Bronchial epithelial cell (primary cell): ENCODE measurements at regions not wholly inside any gene's neighbourhood (a gene's known extent, or its start where the extent isn't known, plus 50 kb on each side); places are given as distances from the start of the nearest gene placed in this dataset.
A peak's percentile ranks its signal among the peaks of the same experiment; 100 is the strongest.

Experiments used
- DNase-seq: peaks from one replicate; pipeline ENCODE4 v3.0.0-alpha.2; 2010; ENCODE audit warnings: low read depth
- FAIRE-seq: peaks from 2 replicates; lab custom pipeline; 2011; peaks lifted over from hg19 to GRCh38; lab: Jason Lieb, UNC
- H3K27me3 ChIP-seq: 2 replicates; pipeline ENCODE4 v1.5.1; 2011; ENCODE audit warnings: low read length; ENCODE audit not compliant: control insufficient read depth, insufficient read depth
- H3K36me3 ChIP-seq: 2 replicates; pipeline ENCODE4 v1.5.1; 2011; ENCODE audit warnings: low read length; ENCODE audit not compliant: control insufficient read depth, insufficient read depth
- H3K4me3 ChIP-seq: 2 replicates; pipeline ENCODE4 v1.5.1; 2011; ENCODE audit warnings: mild to moderate bottlenecking, low read depth, low read length, control low read depth
- TF ChIP-seq, protein P1 (sequence below): IDR thresholded peaks from 2 replicates; pipeline ENCODE4 v1.5.1; 2011; ENCODE audit warnings: mild to moderate bottlenecking, moderate library complexity, low read length, control low read depth, inconsistent platforms; ENCODE audit not compliant: insufficient read depth, severe bottlenecking

DNA sequence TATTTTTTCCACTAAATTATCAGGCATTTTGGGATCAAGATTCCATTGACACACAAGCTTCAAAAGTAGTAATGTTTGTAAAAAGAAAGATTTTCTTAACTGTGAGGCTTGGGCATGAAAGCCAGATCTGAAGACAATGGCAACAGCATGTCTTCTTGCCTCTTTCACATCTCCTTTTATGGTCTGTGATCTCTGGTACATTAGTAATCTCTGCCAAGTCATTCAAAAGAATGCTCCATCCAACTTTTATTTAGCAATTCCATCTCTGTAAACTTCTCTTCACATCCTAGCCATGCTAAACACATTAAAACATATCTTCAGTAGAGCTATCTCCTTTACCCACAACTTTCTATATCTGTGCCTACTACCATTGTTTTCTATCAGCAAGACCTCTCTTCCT is 465.4 kb downstream of the FAT4 start:
- Histone ChIP-seq H3K4me3 (no peak overlapping the region), H3K27me3 (no peaks in the 10 kb centered on the region), H3K36me3 (no peaks in the 10 kb centered on the region)
- DNase-seq, result peak; percentile 5
- no peak for FAIRE-seq
- TF ChIP-seq, protein P1, sequence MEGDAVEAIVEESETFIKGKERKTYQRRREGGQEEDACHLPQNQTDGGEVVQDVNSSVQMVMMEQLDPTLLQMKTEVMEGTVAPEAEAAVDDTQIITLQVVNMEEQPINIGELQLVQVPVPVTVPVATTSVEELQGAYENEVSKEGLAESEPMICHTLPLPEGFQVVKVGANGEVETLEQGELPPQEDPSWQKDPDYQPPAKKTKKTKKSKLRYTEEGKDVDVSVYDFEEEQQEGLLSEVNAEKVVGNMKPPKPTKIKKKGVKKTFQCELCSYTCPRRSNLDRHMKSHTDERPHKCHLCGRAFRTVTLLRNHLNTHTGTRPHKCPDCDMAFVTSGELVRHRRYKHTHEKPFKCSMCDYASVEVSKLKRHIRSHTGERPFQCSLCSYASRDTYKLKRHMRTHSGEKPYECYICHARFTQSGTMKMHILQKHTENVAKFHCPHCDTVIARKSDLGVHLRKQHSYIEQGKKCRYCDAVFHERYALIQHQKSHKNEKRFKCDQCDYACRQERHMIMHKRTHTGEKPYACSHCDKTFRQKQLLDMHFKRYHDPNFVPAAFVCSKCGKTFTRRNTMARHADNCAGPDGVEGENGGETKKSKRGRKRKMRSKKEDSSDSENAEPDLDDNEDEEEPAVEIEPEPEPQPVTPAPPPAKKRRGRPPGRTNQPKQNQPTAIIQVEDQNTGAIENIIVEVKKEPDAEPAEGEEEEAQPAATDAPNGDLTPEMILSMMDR, result no peak

DNA sequence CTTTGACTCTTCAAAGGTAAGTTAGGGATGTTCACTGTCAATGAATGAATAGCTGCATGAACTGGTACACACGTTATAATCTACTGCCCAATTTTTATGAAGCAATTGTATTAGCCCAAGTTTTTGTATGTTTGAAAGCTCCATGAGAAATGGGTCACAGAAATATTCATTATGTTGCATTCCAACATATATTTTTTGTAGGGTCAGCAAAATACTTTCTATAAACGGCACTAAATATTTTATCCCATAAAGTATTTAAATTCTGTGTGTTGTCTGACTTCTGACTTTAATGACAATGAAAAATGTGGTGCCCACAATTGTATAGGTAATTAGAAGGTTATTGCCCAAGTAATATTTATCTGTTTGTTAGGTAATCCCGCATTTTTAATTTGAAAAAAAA is 466.0 kb downstream of the FAT4 start:
- Histone ChIP-seq H3K4me3 (no peak overlapping the region), H3K36me3 (no peaks in the 10 kb centered on the region), H3K27me3 (no peaks in the 10 kb centered on the region)
- TF ChIP-seq, protein P1, result no peak
- no peak for DNase-seq
- FAIRE-seq, result no peak

DNA sequence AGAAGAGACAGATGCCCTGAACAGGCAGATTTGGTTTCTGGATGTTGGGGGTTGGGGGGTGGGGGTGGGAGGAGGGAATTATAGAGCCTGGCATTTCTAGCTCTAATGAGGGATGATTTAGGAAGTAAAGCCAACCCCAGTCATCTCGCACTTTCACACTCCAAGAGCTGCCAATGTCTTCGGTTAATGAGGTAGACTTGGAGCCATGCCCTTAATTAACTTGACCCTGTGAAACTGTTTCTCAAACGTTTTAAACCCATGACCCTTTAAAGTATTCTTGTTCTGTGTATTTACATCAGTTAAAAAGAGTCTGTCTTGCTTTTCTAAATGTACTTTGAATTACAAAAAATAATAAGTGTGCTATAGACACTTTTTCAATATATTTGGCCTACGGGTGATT is 466.9 kb downstream of the FAT4 start:
- no peak overlapping the region for H3K4me3 ChIP-seq
- no peak for FAIRE-seq

DNA sequence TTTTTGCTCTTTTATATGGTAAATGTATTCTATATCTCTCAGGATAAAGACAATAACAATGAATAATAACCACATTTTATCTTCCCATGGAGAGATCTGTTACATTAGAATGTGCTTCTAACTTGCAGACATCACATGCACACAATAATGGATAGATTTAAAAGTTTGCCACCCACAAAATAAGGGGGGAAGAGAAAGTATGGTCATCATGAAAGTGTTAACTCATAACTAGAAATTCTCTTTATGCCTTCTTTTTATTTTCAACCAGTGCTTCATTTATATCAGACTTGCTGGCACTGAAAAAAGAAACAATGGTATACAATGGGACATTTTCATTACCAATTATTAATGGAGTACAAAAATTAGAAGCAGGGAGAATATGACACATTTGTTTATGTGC is 470.0 kb downstream of the FAT4 start:
- FAIRE-seq (no peak), DNase-seq (no peak)
- TF ChIP-seq, protein P1, result no peak
- no peaks in the 10 kb centered on the region for H3K27me3 ChIP-seq
- no peak overlapping the region for H3K4me3 ChIP-seq
- H3K36me3 ChIP-seq, result no peaks in the 10 kb centered on the region

More for the DNA sequence above, 466.9 kb downstream of the FAT4 start:
- Histone ChIP-seq H3K27me3 (no peaks in the 10 kb centered on the region), H3K36me3 (no peaks in the 10 kb centered on the region)
- DNase-seq, result no peak
- TF ChIP-seq, protein P1, result no peak

DNA sequence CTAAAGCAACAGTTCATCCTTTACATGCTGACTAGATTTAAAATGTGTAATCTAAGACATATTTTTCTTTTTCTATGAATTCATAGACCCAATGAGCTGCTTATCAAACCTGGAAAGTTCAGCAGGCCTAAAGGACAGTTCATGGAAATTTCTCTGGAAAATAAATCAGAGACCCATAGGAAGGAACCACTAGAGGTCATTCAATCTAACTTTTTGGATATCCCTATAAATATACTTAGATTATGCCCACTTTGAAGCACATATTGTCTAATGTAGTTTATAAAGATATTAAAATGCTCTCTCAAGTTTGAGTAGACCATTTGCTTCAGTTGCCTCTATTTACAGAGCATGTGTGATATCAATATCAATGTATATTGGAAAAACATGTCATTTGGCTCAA is 473.0 kb downstream of the FAT4 start:
- TF ChIP-seq, protein P1, result no peak
- no peak for FAIRE-seq
- Histone ChIP-seq H3K36me3 (no peaks in the 10 kb centered on the region), H3K4me3 (no peak overlapping the region), H3K27me3 (no peaks in the 10 kb centered on the region)
- DNase-seq, result no peak

DNA sequence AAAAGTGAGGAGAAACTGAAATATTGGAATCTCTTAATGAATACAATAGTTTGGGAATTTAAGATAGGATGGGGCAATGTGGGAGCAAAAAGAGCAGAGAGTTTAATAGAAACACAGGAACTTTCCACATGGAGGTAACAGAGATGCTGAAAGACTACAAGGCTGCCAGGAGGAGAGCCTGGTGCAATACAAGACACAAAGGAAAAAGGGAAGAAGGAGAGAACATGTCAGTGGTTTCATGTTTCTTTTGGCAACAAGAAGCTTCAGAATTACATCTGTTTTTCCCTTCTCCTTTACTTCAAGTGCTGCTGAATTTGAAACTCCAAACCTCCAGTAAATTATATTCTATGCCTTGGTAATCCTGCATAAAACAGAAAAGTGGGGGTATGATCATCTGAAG is 474.3 kb downstream of the FAT4 start:
- FAIRE-seq (no peak), DNase-seq (no peak)
- TF ChIP-seq, protein P1, result no peak
- H3K36me3 ChIP-seq, result no peaks in the 10 kb centered on the region
- H3K27me3 ChIP-seq, result no peaks in the 10 kb centered on the region
- H3K4me3 ChIP-seq, result no peak overlapping the region
